IMR-90 (cell line): ENCODE measurements at regions not wholly inside any gene's neighbourhood (a gene's known extent, or its start where the extent isn't known, plus 50 kb on each side); places are given as distances from the start of the nearest gene placed in this dataset.

Experiments used
- ATAC-seq: fragments of 200-7000 bp; cut with Tn5 transposase; 2 replicates; pipeline ENCODE4 v1.9.1; 2020; ENCODE audit warnings: low read depth, mild to moderate bottlenecking, moderate library complexity
- BruUV-seq: library from RNA; stranded (reverse); fragments of 400-500 nt; replicated peaks from 2 replicates; lab custom pipeline; 2021; lab: Mats Ljungman, UMichigan
- CTCF ChIA-PET: fragments of 300-600 bp; formaldehyde crosslinking; extraction: SDS; loops from one replicate; lab custom pipeline; 2021; ENCODE audit warnings: antibody characterized with exemption; lab: Yijun Ruan, JAX
- POLR2A ChIA-PET: fragments of 300-600 bp; sonication (Branson Sonifier 250); formaldehyde crosslinking; loops from one replicate; lab custom pipeline; 2022; ENCODE audit warnings: antibody characterized with exemption; ENCODE audit not compliant: unreplicated experiment; lab: Charles Lee
- DNase-seq: peaks from one replicate; pipeline ENCODE4 v3.0.0; 2013
- H2AFZ ChIP-seq: replicated peaks from 2 replicates; pipeline ENCODE3; 2013; ENCODE audit warnings: low read length, mild to moderate bottlenecking; ENCODE audit not compliant: poor library complexity
- H2AK5ac ChIP-seq: 2 replicates; pipeline ENCODE4 v1.6.1; 2013; ENCODE audit warnings: low read depth, low read length, inconsistent platforms
- H2AK9ac ChIP-seq: replicated peaks from 2 replicates; pipeline ENCODE3; 2013; ENCODE audit warnings: mild to moderate bottlenecking, low read depth, low read length, moderate library complexity; ENCODE audit not compliant: poor library complexity
- H2BK120ac ChIP-seq: 2 replicates; pipeline ENCODE4 v1.6.1; 2013; ENCODE audit warnings: low read depth, low read length, inconsistent platforms
- H2BK15ac ChIP-seq: 3 replicates; pipeline ENCODE4 v1.6.1; 2013; ENCODE audit warnings: low read depth, low read length, inconsistent platforms
- H2BK20ac ChIP-seq: 2 replicates; pipeline ENCODE4 v1.6.1; 2013; ENCODE audit warnings: low read depth, mild to moderate bottlenecking, inconsistent platforms, low read length, moderate library complexity
- H2BK5ac ChIP-seq: 2 replicates; pipeline ENCODE4 v1.6.1; 2013; ENCODE audit warnings: mild to moderate bottlenecking, low read depth, low read length, inconsistent platforms; ENCODE audit not compliant: poor library complexity, severe bottlenecking
- H3K14ac ChIP-seq: replicated peaks from 2 replicates; pipeline ENCODE4 v1.6.1; 2013; ENCODE audit warnings: low read depth, low read length, inconsistent platforms
- H3K18ac ChIP-seq: 2 replicates; pipeline ENCODE4 v1.6.1; 2013; ENCODE audit warnings: low read depth, low read length, control low read depth
- H3K23ac ChIP-seq: 2 replicates; pipeline ENCODE4 v1.6.1; 2013; ENCODE audit warnings: low read depth, low read length, inconsistent platforms
- H3K27ac ChIP-seq: 2 replicates; pipeline ENCODE4 v1.5.1; 2013; ENCODE audit warnings: mild to moderate bottlenecking, control low read depth, low read length; ENCODE audit not compliant: insufficient read depth
- H3K27me3 ChIP-seq: 2 replicates; pipeline ENCODE4 v1.6.1; 2013; ENCODE audit warnings: low read length; ENCODE audit not compliant: control insufficient read depth, insufficient read depth
- H3K36me3 ChIP-seq: 2 replicates; pipeline ENCODE4 v1.6.1; 2013; ENCODE audit warnings: low read length, mixed read lengths; ENCODE audit not compliant: control insufficient read depth, insufficient read depth
- H3K4ac ChIP-seq: 2 replicates; pipeline ENCODE4 v1.6.1; 2013; ENCODE audit warnings: low read depth, low read length, inconsistent platforms
- H3K4me1 ChIP-seq: 2 replicates; pipeline ENCODE4 v1.6.1; 2013; ENCODE audit warnings: low read length, mixed read lengths; ENCODE audit not compliant: control insufficient read depth, insufficient read depth
- H3K4me2 ChIP-seq: 2 replicates; pipeline ENCODE4 v1.6.1; 2013; ENCODE audit warnings: low read depth, mild to moderate bottlenecking, control low read depth, low read length, moderate library complexity
- H3K4me3 ChIP-seq: 2 replicates; pipeline ENCODE4 v1.5.1; 2013; ENCODE audit warnings: low read depth, mild to moderate bottlenecking, control low read depth, low read length, moderate library complexity; ENCODE audit not compliant: insufficient read depth
- H3K56ac ChIP-seq: 2 replicates; pipeline ENCODE4 v1.6.1; 2013; ENCODE audit warnings: low read length, inconsistent platforms; ENCODE audit not compliant: insufficient read depth; ENCODE audit errors: extremely low read depth
- H3K79me1 ChIP-seq, 2 experiments: 2 replicates each; pipeline ENCODE4 v1.6.1; 2013; ENCODE audit warnings: low read length in 2 of 2, inconsistent platforms in 1 of 2, low read depth in 1 of 2
- H3K9ac ChIP-seq: 2 replicates; pipeline ENCODE4 v1.6.1; 2013; ENCODE audit warnings: low read depth, low read length, control low read depth
- H3K9me1 ChIP-seq: 2 replicates; pipeline ENCODE4 v1.6.1; 2013; ENCODE audit warnings: low read length, inconsistent platforms; ENCODE audit not compliant: insufficient read depth
- H3K9me3 ChIP-seq: 2 replicates; pipeline ENCODE4 v1.6.1; 2013; ENCODE audit warnings: low read length; ENCODE audit not compliant: control insufficient read depth, insufficient read depth
- H4K20me1 ChIP-seq: 2 replicates; pipeline ENCODE4 v1.6.1; 2013; ENCODE audit warnings: low read length, inconsistent platforms; ENCODE audit not compliant: insufficient read depth
- H4K5ac ChIP-seq: 2 replicates; pipeline ENCODE4 v1.6.1; 2013; ENCODE audit warnings: mild to moderate bottlenecking, low read depth, low read length, control low read depth
- H4K8ac ChIP-seq, 2 experiments: 2 replicates each; pipeline ENCODE4 v1.6.1; 2013; ENCODE audit warnings: low read depth in 2 of 2, low read length in 2 of 2, control low read depth in 1 of 2, inconsistent platforms in 1 of 2
- H4K91ac ChIP-seq: 2 replicates; pipeline ENCODE4 v1.6.1; 2013; ENCODE audit warnings: low read depth, low read length, inconsistent platforms; ENCODE audit not compliant: insufficient read depth
- CEBPB ChIP-seq: IDR thresholded peaks from 2 replicates; pipeline ENCODE4 v1.6.1; 2012; ENCODE audit warnings: low read depth, low read length, improper control_type of control experiment
- ELK1 ChIP-seq: fragments of 150-350 bp; IDR thresholded peaks from 2 replicates; pipeline ENCODE4 v1.6.1; 2016; ENCODE audit warnings: low read depth, mild to moderate bottlenecking, low read length, moderate library complexity, borderline replicate concordance
- MAZ ChIP-seq: IDR thresholded peaks from 2 replicates; pipeline ENCODE4 v1.6.1; 2012; ENCODE audit warnings: low read depth, mild to moderate bottlenecking, low read length, improper control_type of control experiment, moderate library complexity, borderline replicate concordance
- MXI1 ChIP-seq: IDR thresholded peaks from 2 replicates; pipeline ENCODE4 v1.6.1; 2012; ENCODE audit warnings: low read depth, mild to moderate bottlenecking, low read length, moderate library complexity, borderline replicate concordance
- RCOR1 ChIP-seq: IDR thresholded peaks from 2 replicates; pipeline ENCODE4 v1.6.1; 2012; ENCODE audit warnings: mild to moderate bottlenecking, low read length, improper control_type of control experiment; ENCODE audit not compliant: insufficient replicate concordance
- WGBS, 2 experiments: methylation state at CpG; one replicate each; pipeline versions ENCODE4 v1.1.5 to v1.1.7; 2013; ENCODE audit warnings: missing lambda C conversion rate in 2 of 2; ENCODE audit not compliant: insufficient read length in 1 of 2; ENCODE audit errors: extremely low coverage in 2 of 2; 5-methylcytosine and 5-hydroxymethylcytosine counted together
- dilution Hi-C: fragments of 300-500 bp; cut with HindIII; formaldehyde crosslinking; loops from one replicate; pipeline ENCODE4 v1.14.3; 2018; ENCODE audit warnings: low sequenced_read_pairs; ENCODE audit not compliant: unreplicated experiment
- in situ Hi-C: fragments of 300-500 bp; cut with MboI; formaldehyde crosslinking; loops from 3 replicates; pipeline ENCODE4 v1.14.3; 2019; ENCODE audit warnings: low sequenced_read_pairs, inconsistent platforms, mixed read lengths
- intact Hi-C: fragments of 100-400 bp; cut with micrococcal nuclease; formaldehyde crosslinking; loops from 2 replicates; pipeline ENCODE4 v1.10.0; 2022

- Histone ChIP-seq H3K14ac (no peak overlapping the region), H2AK9ac (no peak overlapping the region), H3K4me1 (no peaks in the 10 kb centered on the region), H3K18ac (no peak overlapping the region), H3K23ac (no peak overlapping the region), H3K4ac (no peak overlapping the region), H4K91ac (no peak overlapping the region), H3K9me1 (no peaks in the 10 kb centered on the region), H3K56ac (no peak overlapping the region), H3K4me2 (no peak overlapping the region), H2BK120ac (no peak overlapping the region), H3K79me1 (no peaks in the 10 kb centered on the region), H3K9ac (no peak overlapping the region), H2BK15ac (no peak overlapping the region), H2BK5ac (no peak overlapping the region), H4K20me1 (no peaks in the 10 kb centered on the region), H2AK5ac (no peak overlapping the region), H3K36me3 (no peaks in the 10 kb centered on the region), H3K4me3 (no peak overlapping the region), H3K27me3 (no peaks in the 10 kb centered on the region), H3K9me3 (0 out of 2 replicates have a peak, but pooled peaks cover 6% of the 10 kb centered on the region), H2BK20ac (no peak overlapping the region), H3K27ac (no peak overlapping the region), H2AFZ (no peak overlapping the region), H4K5ac (no peak overlapping the region), H4K8ac (no peak overlapping the region)
- in situ Hi-C loops = no loop called here
- no peak for ATAC-seq
- POLR2A ChIA-PET = no interaction called here
- no TSS peak for BruUV-seq
- dilution Hi-C loops = no loop called here
- TF ChIP-seq MXI1 = no peak
- no peak for TF ChIP-seq ELK1
- no peak for TF ChIP-seq MAZ
- TF ChIP-seq CEBPB = no peak
- TF ChIP-seq RCOR1 = no peak
- no peak for DNase-seq
- intact Hi-C loops = no loop called here
- no CpG with 5 or more reads among the region's 3 CpGs for WGBS, 2 experiments
- CTCF ChIA-PET = no interaction called here
Measured at GRCh38 chr3:35198857-35199256, 440.5 kb upstream of the ARPP21 start.
